PC-3 (cell line): ENCODE measurements at regions not wholly inside any gene's neighbourhood (a gene's known extent, or its start where the extent isn't known, plus 50 kb on each side); places are given as distances from the start of the nearest gene placed in this dataset.

ENCODE experiments used
- ATAC-seq: fragments of 200-7000 bp; cut with Tn5 transposase; 2 replicates; pipeline ENCODE4 v1.9.1; 2020; ENCODE audit warnings: mild to moderate bottlenecking, moderate library complexity
- BruUV-seq: library from RNA; stranded (reverse); fragments of 400-500 nt; replicated peaks from 2 replicates; lab custom pipeline; 2021; lab: Mats Ljungman, UMichigan
- CTCF ChIA-PET: fragments of 300-600 bp; sonication (Branson Sonifier 250); formaldehyde crosslinking; loops from one replicate; lab custom pipeline; 2022; ENCODE audit warnings: antibody characterized with exemption; lab: Charles Lee
- POLR2A ChIA-PET: fragments of 300-600 bp; sonication (Branson Sonifier 250); formaldehyde crosslinking; loops from one replicate; lab custom pipeline; 2022; ENCODE audit warnings: antibody characterized with exemption; ENCODE audit not compliant: unreplicated experiment; lab: Charles Lee
- DNase-seq: peaks from one replicate; pipeline ENCODE4 v3.0.0-alpha.2; 2015
- H2AFZ ChIP-seq: fragments of 300-600 bp; sonication (generic); 2 replicates; pipeline ENCODE4 v1.6.0; 2016; ENCODE audit warnings: antibody characterized with exemption, low read length
- H3F3A ChIP-seq: fragments of 300-600 bp; sonication (generic); one replicate; pipeline ENCODE4 v1.6.0; 2017; ENCODE audit warnings: antibody characterized with exemption, low read length, control low read depth, mild to moderate bottlenecking; ENCODE audit not compliant: unreplicated experiment
- H3K27ac ChIP-seq: fragments of 300-600 bp; sonication (generic); 2 replicates; pipeline ENCODE4 v1.5.1; 2016; ENCODE audit warnings: mild to moderate bottlenecking, low read length
- H3K27me3 ChIP-seq: fragments of 300-600 bp; sonication (generic); 2 replicates; pipeline ENCODE4 v1.6.1; 2016; ENCODE audit warnings: low read length, mixed read lengths
- H3K36me3 ChIP-seq: fragments of 300-600 bp; sonication (generic); 2 replicates; pipeline ENCODE4 v1.6.1; 2016; ENCODE audit warnings: low read depth, mixed run types, low read length, mixed read lengths
- H3K4me1 ChIP-seq: fragments of 300-600 bp; sonication (generic); 2 replicates; pipeline ENCODE4 v1.5.1; 2016; ENCODE audit warnings: low read length; ENCODE audit not compliant: insufficient read depth
- H3K4me2 ChIP-seq: fragments of 300-600 bp; sonication (generic); 2 replicates; pipeline ENCODE4 v1.6.0; 2016; ENCODE audit warnings: low read length
- H3K4me3 ChIP-seq: fragments of 300-600 bp; sonication (generic); 2 replicates; pipeline ENCODE4 v1.5.1; 2016; ENCODE audit warnings: mild to moderate bottlenecking, low read length, mixed read lengths
- H3K79me2 ChIP-seq: fragments of 300-600 bp; sonication (generic); 2 replicates; pipeline ENCODE4 v1.6.1; 2017; ENCODE audit warnings: low read length, mixed read lengths
- H3K9ac ChIP-seq: fragments of 300-600 bp; sonication (generic); 2 replicates; pipeline ENCODE4 v1.6.0; 2016; ENCODE audit warnings: mild to moderate bottlenecking, low read length
- H3K9me2 ChIP-seq: fragments of 300-600 bp; sonication (generic); replicated peaks from 2 replicates; pipeline ENCODE4 v1.6.1; 2016; ENCODE audit warnings: mixed run types, low read length, mixed read lengths
- H3K9me3 ChIP-seq: fragments of 300-600 bp; sonication (generic); 2 replicates; pipeline ENCODE4 v1.6.1; 2016; ENCODE audit warnings: low read length, mixed read lengths
- H4K20me1 ChIP-seq: fragments of 300-600 bp; sonication (generic); 2 replicates; pipeline ENCODE4 v1.6.1; 2016; ENCODE audit warnings: low read length, mixed read lengths
- EZH2 ChIP-seq: fragments of 300-600 bp; sonication (generic); IDR thresholded peaks from one replicate; pipeline ENCODE4 v1.6.1; 2017; ENCODE audit warnings: antibody characterized with exemption, mild to moderate bottlenecking, low read length; ENCODE audit not compliant: unreplicated experiment
- EZH2phosphoT487 ChIP-seq: fragments of 300-600 bp; sonication (generic); IDR thresholded peaks from 2 replicates; pipeline ENCODE4 v1.6.1; 2018; ENCODE audit warnings: mild to moderate bottlenecking, antibody characterized with exemption, low read length, borderline replicate concordance
- intact Hi-C: fragments of 100-400 bp; cut with micrococcal nuclease; formaldehyde crosslinking; loops from 2 replicates; pipeline ENCODE4 v1.9.0; 2023
- TF ChIP-seq, protein P1 (sequence below): fragments of 300-600 bp; sonication (generic); conservative IDR thresholded peaks from 2 replicates; pipeline ENCODE4 v1.5.1; 2017; ENCODE audit warnings: antibody characterized with exemption, low read depth, mild to moderate bottlenecking, low read length

DNA sequence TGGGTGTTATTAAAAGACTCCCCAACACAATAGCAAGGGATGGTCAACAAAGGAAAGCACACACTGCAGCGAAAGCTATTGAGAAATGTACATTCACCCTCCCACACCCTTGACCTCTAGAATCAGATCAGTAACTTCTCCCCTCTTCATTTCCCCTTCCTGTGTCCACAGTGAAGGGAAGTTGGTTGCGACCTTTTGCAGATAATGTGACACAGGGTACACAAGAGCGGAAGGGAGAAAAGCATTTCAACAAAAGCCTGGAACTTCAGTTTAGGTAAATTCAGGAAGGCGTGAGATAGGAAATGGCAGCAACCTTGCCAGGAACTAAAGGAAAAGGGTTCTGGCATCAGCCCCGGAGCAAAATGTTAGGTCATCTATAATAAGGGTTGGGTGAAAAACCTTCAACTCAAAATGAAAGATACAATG is 899.8 kb downstream of the MCTP2 start:
- DNase-seq: no peak
- H3K9me2 ChIP-seq: no peaks in the 10 kb centered on the region

GRCh38 chr15:95132774-95133173 is 901.4 kb downstream of the MCTP2 start:
- H3K9me2 ChIP-seq: no peaks in the 10 kb centered on the region
- ATAC-seq: no peak
- H4K20me1 ChIP-seq: no peaks in the 10 kb centered on the region
- DNase-seq: peak; percentile 7
- no peak overlapping the region for H3K4me3 ChIP-seq
- H3F3A ChIP-seq: no peaks in the 10 kb centered on the region
- no peaks in the 10 kb centered on the region for H3K79me2 ChIP-seq
- H2AFZ ChIP-seq: no peak overlapping the region
- TF ChIP-seq EZH2phosphoT487 (no peak), EZH2 (no peak)
- H3K4me2 ChIP-seq: no peak overlapping the region
- H3K4me1 ChIP-seq: no peaks in the 10 kb centered on the region
- POLR2A ChIA-PET: no interaction called here
- H3K9me3 ChIP-seq: no peaks in the 10 kb centered on the region
- H3K9ac ChIP-seq: no peak overlapping the region
- peaks cover 67% of the 10 kb centered on the region for H3K27me3 ChIP-seq
- CTCF ChIA-PET: no interaction called here
- no TSS peak for BruUV-seq
- H3K27ac ChIP-seq: no peak overlapping the region
- H3K36me3 ChIP-seq: no peaks in the 10 kb centered on the region
- intact Hi-C loops: no loop called here

More for the DNA sequence above, 899.8 kb downstream of the MCTP2 start:
- Histone ChIP-seq H3K4me3 (no peak overlapping the region), H3K27me3 (peaks cover 67% of the 10 kb centered on the region), H4K20me1 (no peaks in the 10 kb centered on the region), H3F3A (no peaks in the 10 kb centered on the region), H2AFZ (no peak overlapping the region), H3K4me2 (no peak overlapping the region), H3K9me3 (no peaks in the 10 kb centered on the region), H3K27ac (no peak overlapping the region), H3K4me1 (no peaks in the 10 kb centered on the region), H3K79me2 (no peaks in the 10 kb centered on the region), H3K9ac (no peak overlapping the region), H3K36me3 (no peaks in the 10 kb centered on the region)
- TF ChIP-seq, protein P1, sequence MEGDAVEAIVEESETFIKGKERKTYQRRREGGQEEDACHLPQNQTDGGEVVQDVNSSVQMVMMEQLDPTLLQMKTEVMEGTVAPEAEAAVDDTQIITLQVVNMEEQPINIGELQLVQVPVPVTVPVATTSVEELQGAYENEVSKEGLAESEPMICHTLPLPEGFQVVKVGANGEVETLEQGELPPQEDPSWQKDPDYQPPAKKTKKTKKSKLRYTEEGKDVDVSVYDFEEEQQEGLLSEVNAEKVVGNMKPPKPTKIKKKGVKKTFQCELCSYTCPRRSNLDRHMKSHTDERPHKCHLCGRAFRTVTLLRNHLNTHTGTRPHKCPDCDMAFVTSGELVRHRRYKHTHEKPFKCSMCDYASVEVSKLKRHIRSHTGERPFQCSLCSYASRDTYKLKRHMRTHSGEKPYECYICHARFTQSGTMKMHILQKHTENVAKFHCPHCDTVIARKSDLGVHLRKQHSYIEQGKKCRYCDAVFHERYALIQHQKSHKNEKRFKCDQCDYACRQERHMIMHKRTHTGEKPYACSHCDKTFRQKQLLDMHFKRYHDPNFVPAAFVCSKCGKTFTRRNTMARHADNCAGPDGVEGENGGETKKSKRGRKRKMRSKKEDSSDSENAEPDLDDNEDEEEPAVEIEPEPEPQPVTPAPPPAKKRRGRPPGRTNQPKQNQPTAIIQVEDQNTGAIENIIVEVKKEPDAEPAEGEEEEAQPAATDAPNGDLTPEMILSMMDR: no peak
- TF ChIP-seq EZH2phosphoT487: no peak
- no peak for TF ChIP-seq EZH2
- intact Hi-C loops: no loop called here
- POLR2A ChIA-PET: no interaction called here
- no peak for ATAC-seq
- no TSS peak for BruUV-seq
- CTCF ChIA-PET: no interaction called here

- no peak overlapping the region for H3K4me3 ChIP-seq
- H4K20me1 ChIP-seq: no peaks in the 10 kb centered on the region
- no peak overlapping the region for H3K4me2 ChIP-seq
- H2AFZ ChIP-seq: no peak overlapping the region
- no peaks in the 10 kb centered on the region for H3K9me2 ChIP-seq
- ChIA-PET CTCF (no interaction called here), POLR2A (no interaction called here)
- H3K79me2 ChIP-seq: no peaks in the 10 kb centered on the region
- no peak overlapping the region for H3K27ac ChIP-seq
- no peak overlapping the region for H3K9ac ChIP-seq
- peaks cover 58% of the 10 kb centered on the region for H3K27me3 ChIP-seq
- TF ChIP-seq EZH2 (no peak), EZH2phosphoT487 (no peak)
- TF ChIP-seq, protein P1: no peak
- no peaks in the 10 kb centered on the region for H3F3A ChIP-seq
- intact Hi-C loops: no loop called here
- BruUV-seq: no TSS peak
- ATAC-seq: no peak
- H3K9me3 ChIP-seq: no peaks in the 10 kb centered on the region
- no peaks in the 10 kb centered on the region for H3K36me3 ChIP-seq
- no peak for DNase-seq
- H3K4me1 ChIP-seq: no peaks in the 10 kb centered on the region
Observed at GRCh38 chr15:95134431-95135110, 903.2 kb downstream of the MCTP2 start.
